NCI-H187 treated with DMSO at 0.1 percent for 48 hours (cell line): ENCODE measurements at regions not wholly inside any gene's neighbourhood (a gene's known extent, or its start where the extent isn't known, plus 50 kb on each side); places are given as distances from the start of the nearest gene placed in this dataset.

Experiments used
- DNase-seq: peaks from one replicate; lab custom pipeline; 2025; lab: John Stamatoyannopoulos, UW

- DNase-seq = no peak
Observed at GRCh38 chr5:124419531-124419930, 326.9 kb downstream of the ZNF608 start.

- no peak for DNase-seq
Observed at GRCh38 chr5:124418390-124418789, 328.0 kb downstream of the ZNF608 start.

- DNase-seq = no peak
Observed at GRCh38 chr5:124417196-124417595, 329.2 kb downstream of the ZNF608 start.

GRCh38 chr5:124416627-124417026 is 329.8 kb downstream of the ZNF608 start:
- no peak for DNase-seq

- DNase-seq = no peak
Observed at GRCh38 chr5:124414973-124415372, 331.5 kb downstream of the ZNF608 start.

- no peak for DNase-seq
Observed at GRCh38 chr5:124410539-124411488, 335.6 kb downstream of the ZNF608 start.

GRCh38 chr5:124408738-124409453 is 337.5 kb downstream of the ZNF608 start:
- DNase-seq = no peak

- DNase-seq = no peak
Observed at GRCh38 chr5:124404796-124405195, 341.6 kb downstream of the ZNF608 start.

GRCh38 chr5:124403281-124403680 is 343.2 kb downstream of the ZNF608 start:
- no peak for DNase-seq

- DNase-seq = no peak
Observed at GRCh38 chr5:124402144-124402581, 344.3 kb downstream of the ZNF608 start.

- DNase-seq = peak; percentile 40
Observed at GRCh38 chr5:124401476-124402143, 344.8 kb downstream of the ZNF608 start.

GRCh38 chr5:124399426-124399961 is 346.9 kb downstream of the ZNF608 start:
- no peak for DNase-seq

- DNase-seq = no peak
Observed at GRCh38 chr5:124398460-124398859, 348.0 kb downstream of the ZNF608 start.

- DNase-seq = no peak
Observed at GRCh38 chr5:124397317-124397716, 349.1 kb downstream of the ZNF608 start.

- no peak for DNase-seq
Observed at GRCh38 chr5:124395926-124396325, 350.5 kb downstream of the ZNF608 start.

- no peak for DNase-seq
Observed at GRCh38 chr5:124395287-124395686, 351.2 kb downstream of the ZNF608 start.

- DNase-seq = no peak
Observed at GRCh38 chr5:124394700-124395245, 351.7 kb downstream of the ZNF608 start.

- DNase-seq = no peak
Observed at GRCh38 chr5:124393584-124394379, 352.7 kb downstream of the ZNF608 start.

GRCh38 chr5:124383693-124384092 is 362.7 kb downstream of the ZNF608 start:
- DNase-seq = no peak

GRCh38 chr5:124377386-124377785 is 369.1 kb downstream of the ZNF608 start:
- no peak for DNase-seq

- DNase-seq = no peak
Observed at GRCh38 chr5:124373883-124374282, 372.6 kb downstream of the ZNF608 start.
